Astrocyte (in vitro differentiated cells and primary cell): ENCODE measurements at regions not wholly inside any gene's neighbourhood (a gene's known extent, or its start where the extent isn't known, plus 50 kb on each side); places are given as distances from the start of the nearest gene placed in this dataset.

Experiments
- CTCF ChIP-seq: IDR thresholded peaks from 2 replicates; pipeline ENCODE4 v1.5.1; 2011; ENCODE audit warnings: low read depth, mild to moderate bottlenecking, inconsistent platforms, low read length, moderate library complexity; ENCODE audit not compliant: insufficient read depth
- EZH2 ChIP-seq: IDR thresholded peaks from 2 replicates; pipeline ENCODE4 v1.6.1; 2012; ENCODE audit warnings: mild to moderate bottlenecking, low read length, inconsistent platforms; ENCODE audit not compliant: insufficient read depth

DNA sequence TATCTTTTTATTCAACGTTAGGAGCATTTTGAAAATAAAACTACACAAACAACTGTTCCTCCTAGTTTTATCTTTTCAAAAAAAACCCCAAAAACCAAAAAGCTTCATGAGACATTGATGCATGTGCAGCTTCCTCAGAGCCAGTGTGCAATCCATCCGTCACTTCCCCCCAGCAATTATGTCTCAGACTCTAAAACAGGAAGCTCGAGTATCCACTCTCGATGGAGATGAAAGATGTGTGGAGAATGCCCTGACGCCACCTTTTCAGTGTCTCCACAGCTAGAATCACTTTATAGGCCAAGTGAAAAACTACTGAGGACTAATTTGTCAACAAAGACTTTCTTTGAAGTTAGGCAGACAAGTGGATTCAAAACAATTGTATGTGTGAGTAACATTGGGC lies 408.9 kb upstream of the SMARCA2 start:
- TF ChIP-seq CTCF (no peak), EZH2 (no peak)
